ENCODE measurements at regions not wholly inside any gene's neighbourhood (a gene's known extent, or its start where the extent isn't known, plus 50 kb on each side); places are given as distances from the start of the nearest gene placed in this dataset.
"Not testable (repeated sequence)": the region's sequence is repeated elsewhere in the genome, so short reads cannot be mapped to it uniquely, and the experiment has no call there.

DNA sequence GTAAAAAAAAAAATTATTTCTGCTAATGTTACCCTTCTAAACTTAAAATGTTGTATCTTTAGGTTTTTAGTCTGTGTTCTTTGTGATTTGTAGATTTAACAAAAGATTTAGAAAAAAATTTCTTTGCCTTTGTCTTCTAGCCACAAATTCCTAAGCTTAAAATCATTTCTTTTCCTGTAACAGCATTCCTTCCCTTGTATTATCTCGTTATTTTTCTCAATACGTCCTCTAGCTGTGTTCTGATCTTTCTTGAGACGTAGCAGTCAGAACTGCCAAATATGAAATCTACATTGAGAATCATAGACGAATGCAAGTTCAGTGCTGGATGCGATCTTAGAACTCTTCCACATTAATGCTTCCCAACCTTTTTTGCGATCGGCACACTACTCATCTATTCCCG is 283.1 kb downstream of the UTRN start:
- Histone ChIP-seq H3K9me3 (ENCODE audit: control insufficient read depth, insufficient read depth, low read length) (no peaks in the 10 kb centered on the region), H3K27ac (ENCODE audit: low read depth, low read length) (no peak overlapping the region), H3K27me3 (ENCODE audit: control insufficient read depth, insufficient read depth, low read length) (no peaks in the 10 kb centered on the region), H3K4me3 (ENCODE audit: low read depth, low read length) (no peak overlapping the region)
- DNase-seq (ENCODE audit: low read depth, low spot score): no peak
- POLR2A ChIA-PET: interaction anchor here (0.6 kb wide), 1 partner anchor 480 kb away, joined by 3 read pairs; no protein-coding TSS in a partner anchor
- CTCF ChIA-PET: interaction anchor here (0.6 to 1.9 kb wide), 5 partner anchors 15 to 350 kb away, joined by 3 to 7 read pairs (median 3); no protein-coding TSS in a partner anchor
- TF ChIP-seq, protein P1, sequence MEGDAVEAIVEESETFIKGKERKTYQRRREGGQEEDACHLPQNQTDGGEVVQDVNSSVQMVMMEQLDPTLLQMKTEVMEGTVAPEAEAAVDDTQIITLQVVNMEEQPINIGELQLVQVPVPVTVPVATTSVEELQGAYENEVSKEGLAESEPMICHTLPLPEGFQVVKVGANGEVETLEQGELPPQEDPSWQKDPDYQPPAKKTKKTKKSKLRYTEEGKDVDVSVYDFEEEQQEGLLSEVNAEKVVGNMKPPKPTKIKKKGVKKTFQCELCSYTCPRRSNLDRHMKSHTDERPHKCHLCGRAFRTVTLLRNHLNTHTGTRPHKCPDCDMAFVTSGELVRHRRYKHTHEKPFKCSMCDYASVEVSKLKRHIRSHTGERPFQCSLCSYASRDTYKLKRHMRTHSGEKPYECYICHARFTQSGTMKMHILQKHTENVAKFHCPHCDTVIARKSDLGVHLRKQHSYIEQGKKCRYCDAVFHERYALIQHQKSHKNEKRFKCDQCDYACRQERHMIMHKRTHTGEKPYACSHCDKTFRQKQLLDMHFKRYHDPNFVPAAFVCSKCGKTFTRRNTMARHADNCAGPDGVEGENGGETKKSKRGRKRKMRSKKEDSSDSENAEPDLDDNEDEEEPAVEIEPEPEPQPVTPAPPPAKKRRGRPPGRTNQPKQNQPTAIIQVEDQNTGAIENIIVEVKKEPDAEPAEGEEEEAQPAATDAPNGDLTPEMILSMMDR (IDR thresholded peaks at IDR 0.05; ENCODE audit: low read depth, low read length): no peak

DNA sequence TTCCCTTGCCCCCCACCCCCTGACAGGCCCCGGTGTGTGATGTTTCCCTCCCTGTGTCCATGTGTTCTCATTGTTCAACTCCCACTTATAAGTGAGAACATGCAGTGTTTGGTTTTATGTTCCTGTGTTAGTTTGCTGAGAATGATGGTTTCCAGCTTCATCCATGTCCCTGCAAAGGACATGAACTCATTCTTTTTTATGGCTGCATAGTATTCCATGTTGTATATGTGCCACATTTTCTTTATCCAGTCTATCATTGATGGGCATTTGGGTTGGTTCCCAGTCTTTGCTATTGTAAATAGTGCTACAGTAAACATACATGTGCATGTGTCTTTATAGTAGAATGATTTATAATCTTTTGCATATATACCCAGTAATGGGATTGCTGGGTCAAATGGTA is 287.4 kb downstream of the UTRN start:
- POLR2A ChIA-PET; H3K9me3 ChIP-seq (ENCODE audit: control insufficient read depth, insufficient read depth, low read length); DNase-seq (ENCODE audit: low read depth, low spot score); H3K27me3 ChIP-seq (ENCODE audit: control insufficient read depth, insufficient read depth, low read length); CTCF ChIA-PET; H3K4me3 ChIP-seq (ENCODE audit: low read depth, low read length); H3K27ac ChIP-seq (ENCODE audit: low read depth, low read length): not testable (repeated sequence)

DNA sequence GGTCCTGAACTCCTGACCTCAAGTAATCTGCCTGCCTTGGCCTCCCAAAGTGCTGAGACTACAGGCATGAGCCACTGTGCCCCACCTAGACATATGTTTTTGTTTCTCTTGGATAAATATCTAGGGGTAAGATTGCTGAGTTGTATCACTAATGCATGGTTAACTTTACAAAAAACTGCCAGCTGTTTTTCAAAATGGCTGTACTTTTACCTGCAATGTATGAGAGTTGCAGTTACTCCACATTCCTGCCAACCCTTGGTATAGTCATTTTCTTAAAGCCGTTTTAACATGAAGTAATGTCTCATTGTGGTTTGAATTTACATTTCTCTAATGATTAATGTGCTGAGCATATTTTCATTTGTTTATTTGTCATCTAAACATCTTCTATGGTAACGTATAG is 289.7 kb downstream of the UTRN start:
- POLR2A ChIA-PET: no interaction called here
- DNase-seq (ENCODE audit: low read depth, low spot score): no peak
- Histone ChIP-seq H3K9me3 (ENCODE audit: control insufficient read depth, insufficient read depth, low read length) (no peaks in the 10 kb centered on the region), H3K4me3 (ENCODE audit: low read depth, low read length) (no peak overlapping the region), H3K27ac (ENCODE audit: low read depth, low read length) (no peak overlapping the region), H3K27me3 (ENCODE audit: control insufficient read depth, insufficient read depth, low read length) (no peaks in the 10 kb centered on the region)
- CTCF ChIA-PET: no interaction called here
- TF ChIP-seq, protein P1 (IDR thresholded peaks at IDR 0.05; ENCODE audit: low read depth, low read length): no peak

DNA sequence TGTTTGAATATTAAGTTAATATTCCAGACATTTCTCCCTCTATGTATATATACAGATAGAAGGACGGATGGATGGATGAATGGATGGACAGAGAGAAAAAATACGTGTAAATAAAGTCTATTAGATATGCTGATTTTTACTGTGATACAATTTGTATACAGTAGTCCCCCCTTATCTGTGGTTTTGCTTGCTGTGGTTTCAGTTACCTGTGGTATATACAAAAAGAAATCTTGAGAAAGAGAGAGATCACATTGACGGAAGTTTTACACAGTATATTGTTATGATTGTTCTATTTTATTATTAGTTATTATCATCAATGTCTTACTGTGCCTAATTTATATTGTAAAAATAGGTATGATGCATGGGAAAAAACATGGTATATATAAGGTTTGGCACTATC is 290.2 kb downstream of the UTRN start:
- POLR2A ChIA-PET: no interaction called here
- H3K27ac ChIP-seq (ENCODE audit: low read depth, low read length): no peak overlapping the region
- TF ChIP-seq, protein P1 (IDR thresholded peaks at IDR 0.05; ENCODE audit: low read depth, low read length): no peak
- no peak overlapping the region for H3K4me3 ChIP-seq (ENCODE audit: low read depth, low read length)
- H3K9me3 ChIP-seq (ENCODE audit: control insufficient read depth, insufficient read depth, low read length): no peaks in the 10 kb centered on the region
- DNase-seq (ENCODE audit: low read depth, low spot score): no peak
- no peaks in the 10 kb centered on the region for H3K27me3 ChIP-seq (ENCODE audit: control insufficient read depth, insufficient read depth, low read length)
- CTCF ChIA-PET: no interaction called here

DNA sequence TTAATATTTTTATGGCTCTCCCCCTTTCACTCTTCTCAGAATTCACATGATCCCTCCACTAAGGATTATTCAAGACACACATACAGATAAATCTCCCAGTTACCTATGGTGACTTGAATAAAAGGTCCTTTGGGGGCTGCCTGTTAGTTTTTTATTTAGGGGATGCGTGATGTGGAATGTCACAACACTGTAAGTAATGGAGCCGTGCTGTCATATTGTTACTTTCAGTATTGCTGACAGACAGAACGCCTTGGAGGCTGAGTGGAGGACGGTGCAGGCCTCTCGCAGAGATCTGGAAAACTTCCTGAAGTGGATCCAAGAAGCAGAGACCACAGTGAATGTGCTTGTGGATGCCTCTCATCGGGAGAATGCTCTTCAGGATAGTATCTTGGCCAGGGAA is 291.7 kb downstream of the UTRN start:
- POLR2A ChIA-PET: no interaction called here
- Histone ChIP-seq H3K9me3 (ENCODE audit: control insufficient read depth, insufficient read depth, low read length) (no peaks in the 10 kb centered on the region), H3K27ac (ENCODE audit: low read depth, low read length) (no peak overlapping the region), H3K27me3 (ENCODE audit: control insufficient read depth, insufficient read depth, low read length) (no peaks in the 10 kb centered on the region), H3K4me3 (ENCODE audit: low read depth, low read length) (no peak overlapping the region)
- CTCF ChIA-PET: interaction anchor here (1.4 kb wide), 1 partner anchor 9 kb away, joined by 6 read pairs; no protein-coding TSS in a partner anchor
- TF ChIP-seq, protein P1 (IDR thresholded peaks at IDR 0.05; ENCODE audit: low read depth, low read length): no peak
- no peak for DNase-seq (ENCODE audit: low read depth, low spot score)

Data from AG04450 (cell line).